ENCODE measurements at regions not wholly inside any gene's neighbourhood (a gene's known extent, or its start where the extent isn't known, plus 50 kb on each side); places are given as distances from the start of the nearest gene placed in this dataset.

- no peak for TF ChIP-seq POLR2A (IDR thresholded peaks at IDR 0.05; ENCODE audit: extremely low read depth, insufficient read length)
- TF ChIP-seq CTCF (IDR thresholded peaks at IDR 0.05; ENCODE audit: low read depth, low read length) = no peak
- no peak for TF ChIP-seq MYC (IDR thresholded peaks at IDR 0.05; ENCODE audit: low read depth, low read length)
These were observed 151.4 kb downstream of the FBLN2 start for GRCh38 chr3:13700362-13700761.
